Suppressor macrophage treated with lipopolysaccharide for 4 hours (primary cell): ENCODE measurements at regions not wholly inside any gene's neighbourhood (a gene's known extent, or its start where the extent isn't known, plus 50 kb on each side); places are given as distances from the start of the nearest gene placed in this dataset.
"Not testable (repeated sequence)": the region's sequence is repeated elsewhere in the genome, so short reads cannot be mapped to it uniquely, and the experiment has no call there.

Source experiments
- DNase-seq: peaks from one replicate; pipeline ENCODE4 v3.0.0-alpha.2; 2020

- no peak for DNase-seq
Measured at GRCh38 chr20:40941133-40941610, 87.5 kb upstream of the TOP1 start.

GRCh38 chr20:40942006-40942405 is 86.6 kb upstream of the TOP1 start:
- DNase-seq, result peak; percentile 26

- DNase-seq, result no peak
Measured at GRCh38 chr20:40942775-40943174, 85.8 kb upstream of the TOP1 start.

- DNase-seq, result no peak
Measured at GRCh38 chr20:40943591-40943990, 85.0 kb upstream of the TOP1 start.

GRCh38 chr20:40945189-40945588 is 83.4 kb upstream of the TOP1 start:
- no peak for DNase-seq

- DNase-seq, result peak; percentile 70
Measured at GRCh38 chr20:40945754-40946450, 82.7 kb upstream of the TOP1 start.

GRCh38 chr20:40946451-40946850 is 82.2 kb upstream of the TOP1 start:
- DNase-seq, result no peak

GRCh38 chr20:40948465-40949267 is 80.0 kb upstream of the TOP1 start:
- no peak for DNase-seq

- no peak for DNase-seq
Measured at GRCh38 chr20:40949346-40949745, 79.3 kb upstream of the TOP1 start.

GRCh38 chr20:40952136-40952535 is 76.5 kb upstream of the TOP1 start:
- DNase-seq, result no peak

GRCh38 chr20:40953416-40953815 is 75.2 kb upstream of the TOP1 start:
- peak; percentile 25 for DNase-seq

- DNase-seq, result no peak
Measured at GRCh38 chr20:40953856-40954255, 74.8 kb upstream of the TOP1 start.

GRCh38 chr20:40954521-40955165 is 74.0 kb upstream of the TOP1 start:
- DNase-seq, result no peak

- DNase-seq, result no peak
Measured at GRCh38 chr20:40955326-40955725, 73.3 kb upstream of the TOP1 start.

GRCh38 chr20:40955826-40956225 is 72.8 kb upstream of the TOP1 start:
- not testable (repeated sequence) for DNase-seq

- peak; percentile 69 for DNase-seq
Measured at GRCh38 chr20:40956542-40957264, 71.9 kb upstream of the TOP1 start.

- no peak for DNase-seq
Measured at GRCh38 chr20:40957265-40957760, 71.3 kb upstream of the TOP1 start.

- no peak for DNase-seq
Measured at GRCh38 chr20:40958598-40958997, 70.0 kb upstream of the TOP1 start.

- DNase-seq, result no peak
Measured at GRCh38 chr20:40959325-40960092, 69.1 kb upstream of the TOP1 start.

GRCh38 chr20:40960101-40960500 is 68.5 kb upstream of the TOP1 start:
- DNase-seq, result no peak

- no peak for DNase-seq
Measured at GRCh38 chr20:40960521-40960956, 68.1 kb upstream of the TOP1 start.

- no peak for DNase-seq
Measured at GRCh38 chr20:40961176-40961575, 67.4 kb upstream of the TOP1 start.
